Endothelial cell of umbilical vein (primary cell): ENCODE measurements at regions not wholly inside any gene's neighbourhood (a gene's known extent, or its start where the extent isn't known, plus 50 kb on each side); places are given as distances from the start of the nearest gene placed in this dataset.

Experiments used
- BruUV-seq: library from RNA; stranded (reverse); fragments of 400-500 nt; replicated peaks from 2 replicates; lab custom pipeline; 2021; lab: Mats Ljungman, UMichigan
- CTCF ChIA-PET: fragments of 300-600, 350-600 bp; sonication (Branson Sonifier 250); formaldehyde crosslinking; loops from one replicate; lab custom pipeline; 2021; ENCODE audit warnings: antibody characterized with exemption, inconsistent platforms; lab: Charles Lee
- POLR2A ChIA-PET: fragments of 300-600, 350-600 bp; sonication (Branson Sonifier 250); formaldehyde crosslinking; loops from one replicate; lab custom pipeline; 2021; ENCODE audit warnings: antibody characterized with exemption, inconsistent platforms; lab: Charles Lee
- DNase-seq: peaks from one replicate; pipeline ENCODE4 v3.0.0-alpha.2; 2011; ENCODE audit warnings: low read depth, low spot score
- FAIRE-seq: peaks from 2 replicates; lab custom pipeline; 2011; peaks lifted over from hg19 to GRCh38; lab: Jason Lieb, UNC
- H2AFZ ChIP-seq: 2 replicates; pipeline ENCODE4 v1.6.0; 2012; ENCODE audit warnings: low read depth, low read length, control low read depth, inconsistent platforms
- H3K27ac ChIP-seq: 2 replicates; pipeline ENCODE4 v1.5.1; 2011; ENCODE audit warnings: low read depth, mild to moderate bottlenecking, control low read depth, low read length, moderate library complexity; ENCODE audit not compliant: insufficient read depth
- H3K27me3 ChIP-seq, 2 experiments: 2 replicates each; pipeline versions ENCODE4 v1.6.0 to v1.6.1; 2011; ENCODE audit warnings: low read length in 2 of 2, mixed read lengths in 1 of 2; ENCODE audit not compliant: control insufficient read depth in 2 of 2, insufficient read depth in 2 of 2
- H3K36me3 ChIP-seq, 2 experiments: 2 replicates in 1 of 2; 3 replicates in 1 of 2; pipeline ENCODE4 v1.5.1; 2011; ENCODE audit warnings: low read length in 2 of 2, mild to moderate bottlenecking in 1 of 2, moderate library complexity in 1 of 2; ENCODE audit not compliant: control insufficient read depth in 2 of 2, insufficient read depth in 2 of 2; ENCODE audit errors: extremely low read depth in 1 of 2
- H3K4me1 ChIP-seq: 3 replicates; pipeline ENCODE4 v1.5.1; 2011; ENCODE audit warnings: mild to moderate bottlenecking, low read length; ENCODE audit not compliant: control insufficient read depth, insufficient read depth; ENCODE audit errors: extremely low read depth
- H3K4me2 ChIP-seq: 2 replicates; pipeline ENCODE4 v1.6.1; 2011; ENCODE audit warnings: low read length, control low read depth, mixed read lengths; ENCODE audit not compliant: insufficient read depth
- H3K4me3 ChIP-seq, 3 experiments: fragments of 200-600 bp in 1 of 3; sonication (generic), shearing (Covaris generic) in 1 of 3; replicated peaks in 1 of 3; 2 replicates each; pipeline ENCODE4 v1.5.1; 2011 to 2016; ENCODE audit warnings: control low read depth in 3 of 3, low read length in 3 of 3, mild to moderate bottlenecking in 2 of 3, inconsistent platforms in 1 of 3, low read depth in 1 of 3, moderate library complexity in 1 of 3; ENCODE audit not compliant: insufficient read depth in 1 of 3
- H3K79me2 ChIP-seq: 2 replicates; pipeline ENCODE4 v1.6.0; 2012; ENCODE audit warnings: low read length, inconsistent platforms; ENCODE audit not compliant: control insufficient read depth, insufficient read depth
- H3K9ac ChIP-seq: replicated peaks from 2 replicates; pipeline ENCODE3; 2011; ENCODE audit warnings: low read length, control low read depth; ENCODE audit not compliant: insufficient read depth; ENCODE audit errors: extremely low read depth
- H3K9me1 ChIP-seq: replicated peaks from 3 replicates; pipeline ENCODE4 v1.6.0; 2011; ENCODE audit warnings: mild to moderate bottlenecking, low read length; ENCODE audit not compliant: control insufficient read depth, insufficient read depth; ENCODE audit errors: extremely low read depth
- H3K9me3 ChIP-seq: replicated peaks from 2 replicates; pipeline ENCODE4 v1.5.1; 2012; ENCODE audit warnings: low read length, inconsistent platforms; ENCODE audit not compliant: control insufficient read depth, insufficient read depth
- H4K20me1 ChIP-seq: replicated peaks from 2 replicates; pipeline ENCODE3; 2011; ENCODE audit warnings: mild to moderate bottlenecking, low read length; ENCODE audit not compliant: control insufficient read depth, insufficient read depth; ENCODE audit errors: extremely low read depth
- CTCF ChIP-seq, 2 donors: IDR thresholded peaks; 1 replicate in 1 of 2; 2 replicates in 1 of 2; pipeline ENCODE4 v1.5.1; 2011; ENCODE audit warnings: low read length in 2 of 2, mild to moderate bottlenecking in 2 of 2, moderate library complexity in 2 of 2, control low read depth in 1 of 2, inconsistent platforms in 1 of 2, low read depth in 1 of 2; ENCODE audit not compliant: insufficient read depth in 1 of 2; ENCODE audit errors: extremely low read depth in 1 of 2
- EZH2 ChIP-seq: IDR thresholded peaks from 2 replicates; pipeline ENCODE4 v1.6.1; 2012; ENCODE audit warnings: borderline replicate concordance, low read depth, mild to moderate bottlenecking, moderate library complexity, low read length, inconsistent platforms; ENCODE audit not compliant: severe bottlenecking
- FOS ChIP-seq: IDR thresholded peaks from 2 replicates; pipeline ENCODE4 v1.6.1; 2011; ENCODE audit warnings: mild to moderate bottlenecking, low read length, moderate library complexity, borderline replicate concordance; ENCODE audit not compliant: insufficient read depth
- JUN ChIP-seq: IDR thresholded peaks from 2 replicates; pipeline ENCODE4 v1.6.1; 2011; ENCODE audit warnings: borderline replicate concordance, low read depth; ENCODE audit not compliant: insufficient read length, insufficient read depth
- MAX ChIP-seq: IDR thresholded peaks from 2 replicates; pipeline ENCODE4 v1.6.1; 2011; ENCODE audit not compliant: insufficient read depth, insufficient read length
- POLR2A ChIP-seq: IDR thresholded peaks from 2 replicates; pipeline ENCODE4 v1.6.1; 2012; ENCODE audit warnings: low read depth, mild to moderate bottlenecking, control low read depth, low read length
- POLR2AphosphoS5 ChIP-seq: IDR thresholded peaks from 2 replicates; pipeline ENCODE4 v1.6.1; 2012; ENCODE audit warnings: low read depth, mild to moderate bottlenecking, control low read depth, low read length, moderate library complexity; ENCODE audit not compliant: insufficient read depth
- dilution Hi-C: fragments of 300-500 bp; cut with MboI; formaldehyde crosslinking; loops from one replicate; pipeline ENCODE4 v1.15.0; 2019; ENCODE audit warnings: low sequenced_read_pairs; ENCODE audit not compliant: extremely low pct_ligation_motif_present
- intact Hi-C: fragments of 100-400 bp; cut with micrococcal nuclease; formaldehyde crosslinking; loops from one replicate; pipeline ENCODE4 v1.10.0; 2022

- Histone ChIP-seq H3K9ac (no peak overlapping the region), H3K79me2 (no peaks in the 10 kb centered on the region), H3K27me3 (no peaks in the 10 kb centered on the region), H3K4me1 (no peaks in the 10 kb centered on the region), H3K9me3 (no peaks in the 10 kb centered on the region), H3K4me3 (no peak overlapping the region), H3K27ac (no peak overlapping the region), H4K20me1 (no peaks in the 10 kb centered on the region), H3K4me2 (no peak overlapping the region), H3K9me1 (no peaks in the 10 kb centered on the region), H2AFZ (no peak overlapping the region), H3K36me3 (no peaks in the 10 kb centered on the region)
- dilution Hi-C loops = no loop called here
- CTCF ChIA-PET = no interaction called here
- DNase-seq (no peak), FAIRE-seq (no peak)
- no peak for TF ChIP-seq POLR2AphosphoS5
- no peak for TF ChIP-seq CTCF (IDR thresholded peaks at IDR 0.05; ENCODE audit: extremely low read depth in 1 of 2, insufficient read depth in 1 of 2, low read depth in 1 of 2, low read length in 2 of 2)
- TF ChIP-seq POLR2A = no peak
- no peak for TF ChIP-seq EZH2
- no peak for TF ChIP-seq FOS
- TF ChIP-seq JUN = no peak
- no peak for TF ChIP-seq MAX
- POLR2A ChIA-PET = no interaction called here
- intact Hi-C loops = no loop called here
- BruUV-seq = no TSS peak
Measured at GRCh38 chr5:115387816-115388215, 91.4 kb upstream of the CCDC112 start.
